Activated CD4-positive, alpha-beta T cell treated with anti-CD3 and anti-CD28 coated beads, Interleukin-2, amount 10 ng/mL, durations not matched to agents 24 days and 14 days (primary cell): ENCODE measurements at regions not wholly inside any gene's neighbourhood (a gene's known extent, or its start where the extent isn't known, plus 50 kb on each side); places are given as distances from the start of the nearest gene placed in this dataset.
"Not testable (repeated sequence)": the region's sequence is repeated elsewhere in the genome, so short reads cannot be mapped to it uniquely, and the experiment has no call there.

Experiments
- DNase-seq: peaks from one replicate; pipeline ENCODE4 v3.0.0; 2022
- H3K27ac Mint-ChIP-seq: one replicate; pipeline ENCODE4 v1.8.0; 2022; ENCODE audit warnings: mild to moderate bottlenecking, mixed read lengths
- H3K27me3 Mint-ChIP-seq: one replicate; pipeline ENCODE4 v1.8.0; 2022; ENCODE audit warnings: mixed read lengths
- H3K36me3 Mint-ChIP-seq: one replicate; pipeline ENCODE4 v1.8.0; 2022; ENCODE audit warnings: low read depth, mild to moderate bottlenecking, mixed read lengths
- H3K4me1 Mint-ChIP-seq: one replicate; pipeline ENCODE4 v1.8.0; 2021; ENCODE audit warnings: mixed read lengths
- H3K4me3 Mint-ChIP-seq: one replicate; pipeline ENCODE4 v1.8.0; 2022; ENCODE audit warnings: mild to moderate bottlenecking, moderate library complexity, mixed read lengths
- H3K9me3 Mint-ChIP-seq: one replicate; pipeline ENCODE4 v1.8.0; 2021; ENCODE audit warnings: mixed read lengths
- intact Hi-C: fragments of 100-400 bp; cut with micrococcal nuclease; formaldehyde crosslinking; loops from one replicate; pipeline ENCODE4 v1.15.1; 2023

DNA sequence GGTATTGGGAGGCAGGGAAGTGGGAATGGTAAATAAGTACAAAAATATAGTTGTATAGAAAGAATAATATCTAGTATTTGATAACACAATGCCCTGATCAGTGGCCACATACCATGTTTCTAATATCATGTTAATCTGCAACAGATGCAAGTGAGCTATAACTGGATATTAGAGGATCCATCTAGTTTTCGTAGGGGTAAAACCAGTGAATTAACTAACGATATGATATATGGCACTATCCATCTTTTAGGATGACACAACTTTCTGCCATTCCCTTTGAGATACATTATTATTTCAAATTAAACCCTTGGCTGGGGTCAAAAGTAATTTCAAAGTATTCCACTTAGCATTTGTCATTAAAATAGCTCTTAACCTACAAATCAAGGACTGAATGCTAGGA, 1686.2 kb downstream of the SLITRK1 start:
- H3K27ac Mint-ChIP-seq = no peak overlapping the region
- no peak overlapping the region for H3K4me3 Mint-ChIP-seq
- H3K27me3 Mint-ChIP-seq = no peaks in the 10 kb centered on the region
- H3K9me3 Mint-ChIP-seq = peaks cover 2% of the 10 kb centered on the region
- H3K36me3 Mint-ChIP-seq = no peaks in the 10 kb centered on the region
- no peak for DNase-seq
- H3K4me1 Mint-ChIP-seq = no peaks in the 10 kb centered on the region
- intact Hi-C loops = no loop called here

DNA sequence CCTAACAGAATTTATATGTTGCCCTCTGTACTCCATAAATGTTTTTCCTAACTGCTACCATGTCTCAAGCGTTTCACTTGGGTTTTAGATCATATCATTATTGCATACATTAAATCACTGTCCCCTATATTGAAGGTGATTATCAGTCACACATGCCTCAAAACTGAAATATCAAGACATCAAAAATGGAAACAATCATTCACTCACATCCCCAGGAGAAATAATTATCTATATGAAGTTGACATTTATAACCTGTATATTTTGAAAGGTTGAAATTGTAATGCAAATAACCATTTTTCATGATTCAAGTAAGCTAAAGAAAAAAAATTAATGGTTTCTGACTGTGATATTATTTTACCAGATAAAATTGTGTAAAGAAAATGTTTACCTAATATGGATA, 1695.0 kb downstream of the SLITRK1 start:
- no peak overlapping the region for H3K4me3 Mint-ChIP-seq
- intact Hi-C loops = no loop called here
- DNase-seq = no peak
- no peaks in the 10 kb centered on the region for H3K27me3 Mint-ChIP-seq
- no peaks in the 10 kb centered on the region for H3K36me3 Mint-ChIP-seq
- no peak overlapping the region for H3K27ac Mint-ChIP-seq
- H3K9me3 Mint-ChIP-seq = peaks cover 3% of the 10 kb centered on the region
- no peaks in the 10 kb centered on the region for H3K4me1 Mint-ChIP-seq

DNA sequence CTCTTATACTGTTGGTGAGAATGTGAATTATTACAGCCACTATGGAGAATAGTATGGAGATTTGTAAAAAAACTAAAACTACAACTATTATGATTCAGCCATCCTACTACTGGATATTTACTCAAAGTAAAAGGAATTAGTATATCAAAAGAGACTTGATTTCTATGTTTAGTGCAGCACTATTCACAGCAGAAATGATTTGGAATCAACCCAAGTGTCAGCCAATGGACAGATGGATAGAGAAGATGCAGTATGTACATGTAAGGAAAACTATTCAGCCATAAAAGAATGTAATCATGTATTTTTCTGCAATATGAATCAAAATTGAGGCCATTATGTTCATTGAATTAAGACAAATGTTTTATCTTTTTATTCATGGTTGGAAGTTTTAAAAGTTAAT, 1705.5 kb downstream of the SLITRK1 start:
- Mint-ChIP-seq H3K27ac (no peak overlapping the region), H3K9me3 (peaks cover 4% of the 10 kb centered on the region), H3K4me1 (no peaks in the 10 kb centered on the region), H3K27me3 (no peaks in the 10 kb centered on the region), H3K36me3 (no peaks in the 10 kb centered on the region), H3K4me3 (no peak overlapping the region)
- no peak for DNase-seq
- intact Hi-C loops = no loop called here

DNA sequence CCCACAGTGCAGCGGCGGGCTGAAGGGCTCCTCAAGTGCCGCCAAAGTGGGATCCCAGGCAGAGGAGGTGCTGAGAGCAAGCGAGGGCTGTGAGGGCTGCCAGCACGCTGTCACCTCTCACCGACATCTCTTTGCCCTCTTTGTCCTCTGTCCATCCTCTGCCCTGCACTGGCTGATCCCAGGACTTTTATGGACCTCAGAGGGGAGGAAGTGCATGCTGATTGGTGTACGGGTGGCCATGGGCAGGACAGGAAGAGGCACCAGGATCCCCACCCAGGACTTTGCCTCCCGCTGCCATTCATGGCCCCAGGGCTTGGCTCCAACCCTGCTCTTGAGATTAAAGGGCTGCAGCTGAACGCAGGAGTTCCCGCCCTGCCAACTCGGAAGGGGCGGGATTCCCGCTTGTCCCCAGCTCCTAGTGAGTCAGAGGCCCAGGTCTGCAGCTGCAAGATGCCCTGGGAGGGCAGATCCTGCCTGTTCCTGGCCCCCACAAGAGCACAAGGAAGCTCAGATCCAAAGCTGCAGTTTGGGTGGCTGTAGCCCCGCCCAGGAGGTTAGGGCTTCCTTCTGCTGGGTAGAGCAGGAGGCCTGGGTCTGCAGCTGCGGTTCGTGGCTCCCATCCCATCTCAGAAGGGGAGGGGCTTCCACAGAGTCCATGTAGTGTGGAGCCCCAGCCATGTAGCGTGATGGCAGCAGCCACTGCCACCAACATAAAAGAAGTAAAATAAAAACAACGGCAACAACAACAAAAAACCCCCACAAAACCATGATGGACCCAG, 1716.7 kb downstream of the SLITRK1 start:
- H3K9me3 Mint-ChIP-seq = peaks cover 7% of the 10 kb centered on the region
- DNase-seq = no peak
- H3K36me3 Mint-ChIP-seq = no peaks in the 10 kb centered on the region
- no peaks in the 10 kb centered on the region for H3K4me1 Mint-ChIP-seq
- intact Hi-C loops = no loop called here
- H3K27me3 Mint-ChIP-seq = no peaks in the 10 kb centered on the region
- H3K4me3 Mint-ChIP-seq = no peak overlapping the region
- H3K27ac Mint-ChIP-seq = no peak overlapping the region

DNA sequence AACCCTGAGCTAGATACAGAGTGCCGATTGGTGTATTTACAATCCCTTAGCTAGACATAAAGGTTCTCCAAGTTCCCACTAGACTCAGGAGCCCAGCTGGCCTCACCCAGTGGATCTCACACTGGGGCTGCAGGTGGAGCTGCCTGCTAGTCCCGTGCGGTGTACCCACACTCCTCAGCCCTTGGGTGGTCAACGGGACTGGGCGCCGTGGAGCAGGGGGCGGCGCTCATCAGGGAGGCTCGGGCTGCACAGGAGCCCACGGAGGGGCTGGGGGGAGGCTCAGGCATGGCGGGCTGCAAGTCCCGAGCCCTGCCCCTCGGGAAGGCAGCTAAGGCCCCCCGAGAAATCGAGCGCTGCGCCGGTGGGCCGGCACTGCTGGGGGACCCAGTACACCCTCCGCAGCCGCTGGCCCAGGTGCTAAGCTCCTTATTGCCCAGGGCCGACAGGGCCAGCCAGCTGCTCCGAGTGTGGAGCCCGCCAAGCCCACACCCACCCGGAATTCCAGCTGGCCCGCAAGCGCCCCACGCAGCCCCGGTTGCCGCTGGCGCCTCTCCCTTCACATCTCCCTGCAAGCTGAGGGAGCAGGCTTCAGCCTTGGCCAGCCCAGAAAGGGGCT, 1717.4 kb downstream of the SLITRK1 start:
- H3K27me3 Mint-ChIP-seq, H3K9me3 Mint-ChIP-seq, H3K36me3 Mint-ChIP-seq, H3K27ac Mint-ChIP-seq, intact Hi-C loops, H3K4me1 Mint-ChIP-seq, DNase-seq, H3K4me3 Mint-ChIP-seq: not testable (repeated sequence)

DNA sequence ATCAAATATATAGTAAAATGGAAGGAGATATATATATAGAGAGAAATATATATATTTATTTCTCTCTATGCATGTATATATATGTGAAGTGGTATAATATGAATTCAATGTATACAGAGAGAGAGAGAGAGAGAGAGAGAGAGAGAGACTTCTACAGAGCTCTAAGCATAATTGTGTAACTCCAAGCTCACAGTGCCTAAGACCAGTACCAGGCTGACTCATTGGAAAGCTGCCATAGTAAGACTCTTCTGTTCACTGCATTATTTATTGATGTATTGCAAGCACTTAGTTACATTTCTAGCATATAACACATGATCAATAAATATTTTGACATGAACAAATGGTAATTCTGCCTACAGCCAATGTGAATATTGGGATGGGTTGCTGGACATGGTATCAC, 1734.7 kb downstream of the SLITRK1 start:
- Mint-ChIP-seq H3K27ac (no peak overlapping the region), H3K27me3 (no peaks in the 10 kb centered on the region), H3K4me3 (no peak overlapping the region), H3K9me3 (no peaks in the 10 kb centered on the region), H3K4me1 (no peaks in the 10 kb centered on the region), H3K36me3 (no peaks in the 10 kb centered on the region)
- intact Hi-C loops = no loop called here
- no peak for DNase-seq

DNA sequence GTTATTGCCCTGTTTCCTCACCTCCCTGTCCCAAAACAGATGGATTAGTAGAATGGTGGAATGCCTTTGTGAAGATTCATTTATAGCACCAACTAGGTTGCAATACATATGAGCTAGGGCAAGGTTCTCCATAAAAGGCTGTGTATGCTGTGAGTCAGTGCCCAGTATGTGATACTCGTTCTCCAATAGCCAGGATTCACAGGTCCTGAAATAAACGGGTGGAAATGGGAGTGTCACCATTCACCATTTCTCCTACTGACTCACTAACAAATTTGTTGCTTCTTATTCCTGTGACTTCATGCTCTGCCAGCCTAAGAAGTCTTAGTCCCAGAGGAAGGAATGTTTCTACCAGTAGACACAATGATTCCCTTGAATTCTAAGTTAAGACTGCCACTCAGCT, 1745.4 kb downstream of the SLITRK1 start:
- DNase-seq = no peak
- no peak overlapping the region for H3K4me3 Mint-ChIP-seq
- H3K27me3 Mint-ChIP-seq = no peaks in the 10 kb centered on the region
- H3K36me3 Mint-ChIP-seq = no peaks in the 10 kb centered on the region
- no peaks in the 10 kb centered on the region for H3K4me1 Mint-ChIP-seq
- H3K27ac Mint-ChIP-seq = no peak overlapping the region
- H3K9me3 Mint-ChIP-seq = no peaks in the 10 kb centered on the region
- intact Hi-C loops = no loop called here

DNA sequence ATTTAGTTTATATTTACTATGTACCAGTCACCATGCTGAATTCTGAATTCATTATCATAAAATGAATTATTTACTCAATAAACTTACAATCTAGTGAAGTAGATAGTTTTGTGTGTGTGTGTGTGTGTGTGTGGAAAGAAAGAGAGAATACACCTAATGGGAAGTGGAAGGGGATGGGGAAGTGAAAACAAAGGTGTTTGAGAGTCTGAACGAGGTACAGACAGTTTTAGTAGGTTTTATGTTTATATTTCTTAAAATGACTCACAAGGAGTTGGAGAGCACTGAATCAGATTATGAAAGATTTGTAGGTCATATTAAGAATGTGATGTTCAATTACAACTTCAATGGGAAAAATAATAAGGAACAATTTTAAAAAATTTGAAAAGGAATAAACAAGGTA, 1753.0 kb downstream of the SLITRK1 start:
- intact Hi-C loops = no loop called here
- H3K27ac Mint-ChIP-seq = no peak overlapping the region
- H3K36me3 Mint-ChIP-seq = no peaks in the 10 kb centered on the region
- no peak overlapping the region for H3K4me3 Mint-ChIP-seq
- DNase-seq = no peak
- no peaks in the 10 kb centered on the region for H3K9me3 Mint-ChIP-seq
- no peaks in the 10 kb centered on the region for H3K27me3 Mint-ChIP-seq
- no peaks in the 10 kb centered on the region for H3K4me1 Mint-ChIP-seq

DNA sequence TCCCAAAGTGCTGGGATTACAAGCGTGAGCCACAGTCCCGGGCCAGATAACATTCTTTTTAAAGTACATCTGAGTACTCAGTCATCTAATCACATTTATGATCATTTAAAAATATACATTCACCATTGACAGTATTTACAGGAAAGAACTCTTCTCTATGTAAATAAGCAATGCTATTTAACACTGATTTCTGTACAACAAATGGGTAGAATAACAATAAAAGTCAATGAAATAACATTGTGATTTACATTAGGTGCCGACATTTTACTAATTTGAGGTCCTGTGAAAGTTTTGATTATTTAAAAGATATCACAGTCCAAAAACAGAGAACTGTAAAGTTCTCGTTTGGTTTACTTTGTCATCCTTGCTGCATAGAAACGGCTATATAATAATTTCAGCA, 1763.7 kb downstream of the SLITRK1 start:
- Mint-ChIP-seq H3K27ac (no peak overlapping the region), H3K4me3 (no peak overlapping the region), H3K27me3 (no peaks in the 10 kb centered on the region), H3K36me3 (no peaks in the 10 kb centered on the region), H3K4me1 (no peaks in the 10 kb centered on the region), H3K9me3 (peaks cover 11% of the 10 kb centered on the region)
- intact Hi-C loops = no loop called here
- DNase-seq = no peak

DNA sequence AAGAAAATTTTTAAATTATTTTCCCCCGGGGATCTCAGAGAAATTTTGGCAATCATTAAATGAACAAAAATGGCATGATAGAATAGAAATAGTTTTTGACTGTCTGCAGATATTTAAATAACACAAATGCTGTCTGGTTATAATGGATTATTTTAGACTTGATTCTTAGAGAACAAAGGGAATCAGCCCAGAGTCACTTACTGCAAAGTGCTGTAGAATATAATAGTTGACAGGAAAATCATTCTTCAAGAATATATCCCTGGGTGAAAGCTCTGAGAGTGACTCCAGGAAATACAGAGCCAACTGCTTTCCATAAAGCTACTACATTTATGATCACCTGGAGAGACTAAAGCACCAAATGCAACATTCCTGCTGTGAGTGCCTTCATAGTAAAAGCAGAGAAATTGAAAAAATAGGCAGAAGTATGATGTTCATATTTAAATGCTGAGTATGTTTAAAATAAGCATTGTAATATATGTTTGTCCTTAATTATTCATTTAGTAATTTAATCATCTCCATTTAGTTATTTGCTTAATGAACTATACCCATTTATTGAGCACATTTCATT, 1765.8 kb downstream of the SLITRK1 start:
- Mint-ChIP-seq H3K27me3 (no peaks in the 10 kb centered on the region), H3K4me3 (no peak overlapping the region), H3K36me3 (no peaks in the 10 kb centered on the region), H3K9me3 (peaks cover 6% of the 10 kb centered on the region), H3K4me1 (no peaks in the 10 kb centered on the region), H3K27ac (no peak overlapping the region)
- DNase-seq = no peak
- intact Hi-C loops = no loop called here

DNA sequence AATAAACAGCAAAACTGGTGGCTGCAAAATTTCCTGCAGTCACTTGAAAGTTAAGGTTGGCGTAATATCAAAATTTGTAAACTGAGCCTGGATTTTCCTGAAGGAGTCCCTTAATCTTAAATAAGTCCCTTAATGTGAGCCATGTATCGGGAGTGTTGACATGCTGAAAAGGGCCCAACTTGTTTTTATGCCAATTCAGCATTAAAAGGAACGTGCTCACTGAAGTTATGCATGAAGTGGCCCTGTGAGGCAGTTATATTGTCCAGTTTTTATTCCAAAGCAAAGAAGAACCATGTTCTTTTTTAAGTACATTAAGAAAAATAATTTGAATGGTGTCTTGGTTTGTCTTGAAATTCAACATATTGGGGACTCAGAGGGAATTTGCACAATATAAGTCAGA, 1766.9 kb downstream of the SLITRK1 start:
- Mint-ChIP-seq H3K9me3 (peaks cover 9% of the 10 kb centered on the region), H3K4me3 (no peak overlapping the region), H3K27ac (no peak overlapping the region), H3K36me3 (no peaks in the 10 kb centered on the region), H3K4me1 (no peaks in the 10 kb centered on the region), H3K27me3 (no peaks in the 10 kb centered on the region)
- intact Hi-C loops = no loop called here
- no peak for DNase-seq

DNA sequence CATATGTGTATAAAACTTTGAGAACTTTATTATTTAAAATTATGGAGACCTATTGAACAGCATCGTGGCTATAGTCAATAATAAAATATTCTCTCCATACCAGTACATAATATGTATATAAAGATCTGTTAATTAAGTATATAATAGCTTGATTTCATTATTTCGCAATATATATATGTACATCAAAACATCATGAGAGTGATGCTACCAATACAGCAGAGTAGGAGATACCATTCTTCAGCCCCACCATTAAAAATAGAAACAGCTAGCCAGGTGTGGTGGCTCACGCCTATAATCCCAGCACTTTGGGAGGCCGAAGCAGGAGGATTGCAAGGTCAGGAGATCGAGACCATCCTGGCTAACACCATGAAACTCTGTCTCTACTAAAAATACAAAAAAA, 1755.3 kb upstream of the SPRY2 start:
- Mint-ChIP-seq H3K27ac (no peak overlapping the region), H3K4me1 (no peaks in the 10 kb centered on the region), H3K4me3 (no peak overlapping the region), H3K9me3 (no peaks in the 10 kb centered on the region), H3K36me3 (no peaks in the 10 kb centered on the region), H3K27me3 (no peaks in the 10 kb centered on the region)
- intact Hi-C loops = no loop called here
- DNase-seq = no peak

DNA sequence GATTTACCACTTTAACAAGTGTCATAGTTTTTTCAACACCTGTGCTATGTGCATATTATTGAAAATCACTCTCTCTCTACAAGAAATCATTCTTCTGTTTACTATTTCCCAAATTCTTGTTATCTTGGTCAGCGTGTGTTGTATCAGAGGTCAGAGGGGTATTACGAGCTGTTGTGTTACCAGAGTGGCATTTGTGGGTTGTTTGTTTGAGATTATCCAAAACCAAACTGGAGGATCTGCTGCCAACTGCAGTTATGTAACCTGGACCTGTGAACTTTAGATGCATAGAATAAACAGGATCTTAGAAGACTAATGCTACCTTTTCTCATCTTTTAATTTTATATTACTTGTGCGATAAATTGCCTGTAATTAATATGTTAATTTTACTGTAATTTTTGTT, 1751.4 kb upstream of the SPRY2 start:
- Mint-ChIP-seq H3K27me3 (no peaks in the 10 kb centered on the region), H3K4me1 (no peaks in the 10 kb centered on the region), H3K9me3 (no peaks in the 10 kb centered on the region), H3K36me3 (no peaks in the 10 kb centered on the region), H3K4me3 (no peak overlapping the region), H3K27ac (no peak overlapping the region)
- DNase-seq = no peak
- intact Hi-C loops = no loop called here

DNA sequence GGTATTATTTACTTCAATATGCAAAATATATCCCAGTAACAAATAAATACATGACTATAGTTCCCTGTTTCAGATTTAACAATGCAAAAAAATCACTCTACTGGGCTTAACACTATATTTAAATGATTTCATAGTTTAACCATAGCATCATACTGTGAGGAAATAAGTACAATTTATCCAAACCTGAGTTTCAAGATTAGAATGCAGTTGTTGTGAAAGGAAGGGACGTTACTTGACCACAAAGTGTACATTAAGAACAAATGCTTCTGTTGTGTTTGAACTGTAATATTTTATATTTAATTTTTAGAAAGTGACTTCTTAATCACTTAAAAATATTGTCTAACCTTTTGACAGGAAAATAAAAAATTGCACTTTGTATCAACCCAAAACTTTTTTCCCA, 1747.9 kb upstream of the SPRY2 start:
- H3K36me3 Mint-ChIP-seq = no peaks in the 10 kb centered on the region
- intact Hi-C loops = no loop called here

DNA sequence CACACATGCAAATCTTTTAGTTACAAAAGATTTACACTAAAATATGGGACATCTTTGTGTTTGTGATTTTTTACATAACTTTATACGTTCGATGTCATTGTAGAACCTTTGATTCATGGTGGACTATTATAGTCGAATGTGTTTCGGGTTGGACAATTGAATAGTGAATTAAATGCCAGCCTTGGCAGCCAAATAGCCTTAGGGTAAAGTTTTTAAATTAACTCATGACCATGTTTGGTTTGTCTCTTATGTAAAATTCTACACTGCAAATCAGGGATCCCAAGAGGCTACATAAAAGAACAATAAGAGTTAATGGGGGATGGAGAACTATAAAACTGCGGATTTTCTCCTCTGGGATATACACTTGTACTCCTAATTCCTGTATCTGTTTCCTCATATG, 1735.6 kb upstream of the SPRY2 start:
- no peaks in the 10 kb centered on the region for H3K4me1 Mint-ChIP-seq

More for the DNA sequence above, 1747.9 kb upstream of the SPRY2 start:
- H3K9me3 Mint-ChIP-seq = no peaks in the 10 kb centered on the region
- no peaks in the 10 kb centered on the region for H3K27me3 Mint-ChIP-seq
- no peaks in the 10 kb centered on the region for H3K4me1 Mint-ChIP-seq
- no peak overlapping the region for H3K27ac Mint-ChIP-seq
- DNase-seq = no peak
- no peak overlapping the region for H3K4me3 Mint-ChIP-seq

More for the DNA sequence above, 1735.6 kb upstream of the SPRY2 start:
- intact Hi-C loops = no loop called here
- Mint-ChIP-seq H3K4me3 (no peak overlapping the region), H3K9me3 (peaks cover 10% of the 10 kb centered on the region), H3K27me3 (no peaks in the 10 kb centered on the region), H3K36me3 (no peaks in the 10 kb centered on the region), H3K27ac (no peak overlapping the region)
- no peak for DNase-seq
